ENCODE measurements at regions not wholly inside any gene's neighbourhood (a gene's known extent, or its start where the extent isn't known, plus 50 kb on each side); places are given as distances from the start of the nearest gene placed in this dataset.
A peak's percentile ranks its signal among the peaks of the same experiment; 100 is the strongest.

GRCh38 chr9:16154521-16155078 lies 601.8 kb downstream of the CCDC171 start:
- H3K36me3 ChIP-seq (ENCODE audit: control insufficient read depth, insufficient read depth, low read length): no peaks in the 10 kb centered on the region
- H3K9me3 ChIP-seq (ENCODE audit: control insufficient read depth, insufficient read depth, low read depth, low read length): no peaks in the 10 kb centered on the region
- intact Hi-C loops (cut with micrococcal nuclease; ENCODE audit: unreplicated experiment) (no loop called here), in situ Hi-C loops (cut with HindIII; ENCODE audit: low pct_unique_long_range_greater_than_20kb, low sequenced_read_pairs) (no loop called here)
- no peak for TF ChIP-seq POLR2AphosphoS5 (IDR thresholded peaks at IDR 0.05; ENCODE audit: low read depth, low read length)
- TF ChIP-seq, protein P1, sequence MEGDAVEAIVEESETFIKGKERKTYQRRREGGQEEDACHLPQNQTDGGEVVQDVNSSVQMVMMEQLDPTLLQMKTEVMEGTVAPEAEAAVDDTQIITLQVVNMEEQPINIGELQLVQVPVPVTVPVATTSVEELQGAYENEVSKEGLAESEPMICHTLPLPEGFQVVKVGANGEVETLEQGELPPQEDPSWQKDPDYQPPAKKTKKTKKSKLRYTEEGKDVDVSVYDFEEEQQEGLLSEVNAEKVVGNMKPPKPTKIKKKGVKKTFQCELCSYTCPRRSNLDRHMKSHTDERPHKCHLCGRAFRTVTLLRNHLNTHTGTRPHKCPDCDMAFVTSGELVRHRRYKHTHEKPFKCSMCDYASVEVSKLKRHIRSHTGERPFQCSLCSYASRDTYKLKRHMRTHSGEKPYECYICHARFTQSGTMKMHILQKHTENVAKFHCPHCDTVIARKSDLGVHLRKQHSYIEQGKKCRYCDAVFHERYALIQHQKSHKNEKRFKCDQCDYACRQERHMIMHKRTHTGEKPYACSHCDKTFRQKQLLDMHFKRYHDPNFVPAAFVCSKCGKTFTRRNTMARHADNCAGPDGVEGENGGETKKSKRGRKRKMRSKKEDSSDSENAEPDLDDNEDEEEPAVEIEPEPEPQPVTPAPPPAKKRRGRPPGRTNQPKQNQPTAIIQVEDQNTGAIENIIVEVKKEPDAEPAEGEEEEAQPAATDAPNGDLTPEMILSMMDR (IDR thresholded peaks at IDR 0.05): peak; percentile 41
- CTCF ChIA-PET: no interaction called here
- peak; percentile 66; the same call in 1 of the 2 replicates for ATAC-seq
- DNase-seq (ENCODE audit: low read depth, low spot score): no peak
- H3K27ac ChIP-seq (ENCODE audit: low read length): no peak overlapping the region
- BruUV-seq (replicated peaks): no TSS peak
- POLR2A ChIA-PET: interaction anchor here (0.7 kb wide), 1 partner anchor 22 kb away, joined by 8 read pairs; no protein-coding TSS in a partner anchor
- peak overlapping the region in 1 of 2 experiments; percentile 14; a peak in 2 of 4 replicates for H3K4me3 ChIP-seq (ENCODE audit: low read depth in 2 of 2, low read length in 2 of 2)
- H3K4me1 ChIP-seq (ENCODE audit: control insufficient read depth, insufficient read depth, low read length): no peaks in the 10 kb centered on the region
- H3K27me3 ChIP-seq (ENCODE audit: control insufficient read depth, insufficient read depth, low read length): no peaks in the 10 kb centered on the region

DNA sequence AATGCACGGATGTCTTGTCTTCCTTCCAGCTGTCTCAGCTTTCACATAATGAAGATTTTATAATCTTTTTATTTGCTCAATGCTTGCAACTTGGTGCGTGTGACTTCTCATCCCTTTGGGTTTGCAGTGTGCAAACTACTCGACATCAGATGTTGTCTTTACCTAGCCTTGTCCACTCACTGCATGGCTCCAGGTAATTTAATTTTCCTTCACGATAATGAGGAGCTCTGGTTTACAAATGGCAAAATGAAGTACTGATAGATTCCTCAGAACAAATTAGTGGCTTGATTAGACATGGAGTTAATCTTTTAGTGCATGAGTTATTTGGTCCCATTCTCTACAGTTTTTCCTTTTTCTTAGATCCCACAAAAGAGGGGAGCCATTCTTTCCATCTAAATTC lies 603.0 kb downstream of the CCDC171 start:
- in situ Hi-C loops (cut with HindIII; ENCODE audit: low pct_unique_long_range_greater_than_20kb, low sequenced_read_pairs) (no loop called here), intact Hi-C loops (cut with micrococcal nuclease; ENCODE audit: unreplicated experiment) (no loop called here)
- no peak for ATAC-seq
- POLR2A ChIA-PET: no interaction called here
- no peak for TF ChIP-seq TCF7L2 (IDR thresholded peaks at IDR 0.05; ENCODE audit: low read depth, low read length)
- no peak for TF ChIP-seq POLR2AphosphoS5 (IDR thresholded peaks at IDR 0.05; ENCODE audit: low read depth, low read length)
- no peak for TF ChIP-seq SIN3A (IDR thresholded peaks at IDR 0.05; ENCODE audit: borderline replicate concordance, insufficient read depth, low read depth, low read length)
- TF ChIP-seq, protein P1 (IDR thresholded peaks at IDR 0.05): no peak
- no peak for TF ChIP-seq REST (IDR thresholded peaks at IDR 0.05; ENCODE audit: insufficient read depth in 1 of 2, low read depth in 2 of 2, low read length in 1 of 2)
- Histone ChIP-seq H3K27me3 (ENCODE audit: control insufficient read depth, insufficient read depth, low read length) (no peaks in the 10 kb centered on the region), H3K9me3 (ENCODE audit: control insufficient read depth, insufficient read depth, low read depth, low read length) (no peaks in the 10 kb centered on the region), H3K36me3 (ENCODE audit: control insufficient read depth, insufficient read depth, low read length) (no peaks in the 10 kb centered on the region), H3K4me1 (ENCODE audit: control insufficient read depth, insufficient read depth, low read length) (no peaks in the 10 kb centered on the region), H3K27ac (ENCODE audit: low read length) (no peak overlapping the region), H3K4me3 (ENCODE audit: low read depth in 2 of 2, low read length in 2 of 2) (no peak overlapping the region)
- CTCF ChIA-PET: no interaction called here
- BruUV-seq (replicated peaks): no TSS peak
- DNase-seq (ENCODE audit: low read depth, low spot score): no peak
